Motor neuron (in vitro differentiated cells): ENCODE measurements at regions not wholly inside any gene's neighbourhood (a gene's known extent, or its start where the extent isn't known, plus 50 kb on each side); places are given as distances from the start of the nearest gene placed in this dataset.
A peak's percentile ranks its signal among the peaks of the same experiment; 100 is the strongest.

Experiments
- ATAC-seq, 8 experiments: fragments of 200-7000 bp; cut with Tn5 transposase; replicated peaks in 6 of 8; 2 replicates each; pipeline ENCODE4 v1.8.0; 2021; ENCODE audit warnings: mild to moderate bottlenecking in 8 of 8, moderate library complexity in 8 of 8
- H3K27ac ChIP-seq, 2 donors: fragments of 250-450 bp; sonication (Bioruptor Pico); 2 replicates each; pipeline ENCODE4 v1.9.0; 2021; ENCODE audit warnings: antibody characterized with exemption in 2 of 2, mild to moderate bottlenecking in 2 of 2, moderate library complexity in 1 of 2
- H3K4me1 ChIP-seq, 2 donors: fragments of 250-450 bp; sonication (Bioruptor Pico); replicated peaks in 1 of 2; 2 replicates each; pipeline ENCODE4 v1.6.1; 2021; ENCODE audit warnings: antibody characterized with exemption in 2 of 2, mild to moderate bottlenecking in 2 of 2, moderate library complexity in 1 of 2
- H3K4me3 ChIP-seq, 5 donors: fragments of 250-450 bp; sonication (Bioruptor Pico); 2 replicates each; pipeline ENCODE4 v1.9.0; 2021; ENCODE audit warnings: antibody characterized with exemption in 5 of 5, mild to moderate bottlenecking in 5 of 5, moderate library complexity in 4 of 5
- WGBS, 10 experiments: fragments of 450-650 bp; shearing (Covaris generic); methylation state at CpG; one replicate each; pipeline ENCODE4 v1.0.0; 2022; 5-methylcytosine and 5-hydroxymethylcytosine counted together
- in situ Hi-C, 9 experiments: fragments of 400-800 bp; cut with MboI; loops; one replicate each; pipeline ENCODE4 v1.15.0; 2021; ENCODE audit warnings: low sequenced_read_pairs in 9 of 9, low pct_unique_long_range_greater_than_20kb in 2 of 9; ENCODE audit not compliant: unreplicated experiment in 9 of 9

DNA sequence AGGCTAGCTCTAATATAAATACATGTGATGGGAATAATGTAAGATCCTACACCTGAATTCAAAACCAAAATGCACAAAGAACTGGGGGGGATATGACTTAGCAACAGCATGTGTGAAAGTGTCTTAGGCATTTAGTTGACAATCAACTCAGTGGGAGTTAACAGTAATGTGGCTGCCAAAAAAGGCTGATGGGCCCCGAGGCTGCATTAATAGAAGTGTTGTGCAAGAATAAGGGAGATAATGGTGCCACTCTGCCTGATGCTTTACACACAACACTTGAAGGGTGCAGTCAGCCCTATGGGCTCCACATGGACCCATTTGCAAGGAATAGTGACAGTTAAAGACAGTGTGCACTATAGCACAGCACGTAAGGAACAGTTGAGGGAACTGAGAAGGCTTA is 649.4 kb upstream of the ZEB2 start:
- Histone ChIP-seq H3K4me1 (no peaks in the 10 kb centered on the region), H3K4me3 (no peak overlapping the region), H3K27ac (no peak overlapping the region)
- no peak for ATAC-seq
- in situ Hi-C loops, result no loop called here
- 64 to 100% (median 88%) methylated on average over 1 to 2 of the region's 2 CpGs; no CpG with 5 or more reads in 5 of the 10 experiments for WGBS, 10 experiments

DNA sequence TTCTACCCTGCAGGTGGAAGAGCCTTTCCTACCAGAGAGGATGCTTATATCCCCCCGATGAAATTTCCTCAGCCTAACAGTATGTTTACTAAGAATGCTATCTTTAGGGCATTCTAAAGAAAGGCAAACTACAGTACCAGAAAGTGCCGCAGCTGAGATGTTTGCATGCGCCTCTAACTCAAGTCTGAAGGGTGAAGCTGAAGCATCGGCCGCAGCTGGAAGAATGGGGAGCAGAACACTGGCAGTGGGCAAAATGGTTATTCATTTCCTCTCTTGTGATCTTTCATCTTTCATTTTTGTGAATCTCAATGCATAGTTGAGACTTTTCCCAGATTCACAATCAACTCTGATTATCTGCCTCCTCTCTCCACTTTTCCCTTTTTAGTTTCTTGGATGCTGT is 648.2 kb upstream of the ZEB2 start:
- no peak overlapping the region for H3K4me3 ChIP-seq
- 80 to 100% (median 91%) methylated on average over 1 to 5 of the region's 5 CpGs; no CpG with 5 or more reads in 1 of the 10 experiments for WGBS, 10 experiments
- in situ Hi-C loops, result no loop called here
- ATAC-seq, result no peak
- H3K27ac ChIP-seq, result no peak overlapping the region
- H3K4me1 ChIP-seq, result no peaks in the 10 kb centered on the region

DNA sequence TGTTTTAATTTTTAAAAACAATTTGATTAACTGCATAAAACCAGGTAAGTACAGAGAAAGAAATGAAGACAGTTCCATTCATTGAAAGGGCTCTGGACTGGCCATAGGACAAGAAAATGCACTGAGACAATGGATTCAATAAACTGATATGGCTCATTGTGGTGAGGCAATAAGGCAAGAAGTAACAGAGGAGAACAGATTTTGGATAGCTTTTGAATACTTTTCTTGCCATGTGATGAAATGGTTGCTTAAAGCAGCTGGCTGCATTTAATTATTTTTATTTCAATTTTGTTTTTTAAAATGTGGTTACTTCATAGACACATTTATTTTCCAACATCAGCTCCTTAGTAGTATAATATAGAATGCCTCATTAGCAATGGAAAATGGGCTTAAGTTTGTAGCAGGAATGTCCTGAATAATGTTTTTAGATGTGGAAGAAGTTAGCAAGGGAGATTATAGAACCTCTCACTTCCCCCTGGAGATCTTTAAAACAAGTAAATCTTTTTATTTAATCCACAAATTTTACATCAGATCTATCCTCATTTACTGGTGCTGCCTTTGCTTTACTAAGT is 646.9 kb upstream of the ZEB2 start:
- no peak overlapping the region for H3K27ac ChIP-seq
- in situ Hi-C loops, result no loop called here
- H3K4me1 ChIP-seq, result no peaks in the 10 kb centered on the region
- ATAC-seq, result peak in 3 of 8 experiments; percentile 46 to 83 (median 70)
- no peak overlapping the region for H3K4me3 ChIP-seq

DNA sequence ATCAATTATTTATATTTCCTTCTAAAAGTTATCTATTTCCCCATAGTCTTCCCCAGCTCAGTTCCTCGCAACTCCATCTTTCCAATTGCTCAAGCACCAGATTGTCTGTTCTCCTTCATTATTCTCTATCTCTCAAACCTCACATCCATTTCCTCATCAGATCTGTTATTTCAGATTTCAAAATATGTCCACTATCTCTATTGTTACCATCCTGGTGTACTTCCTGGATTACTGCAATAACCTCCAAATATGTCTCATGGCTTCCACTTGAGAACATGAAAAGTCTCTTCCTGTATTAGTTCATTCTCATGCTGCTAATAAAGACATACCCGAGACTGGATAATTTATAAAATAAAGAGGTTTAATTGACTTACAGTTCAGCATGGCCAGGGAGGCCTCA is 641.7 kb upstream of the ZEB2 start:
- H3K4me1 ChIP-seq, result no peaks in the 10 kb centered on the region
- WGBS, 10 experiments, result 85 to 100% (median 100%) methylated on average over 1 to 2 of the region's 2 CpGs
- in situ Hi-C loops, result no loop called here
- ATAC-seq, result no peak
- H3K27ac ChIP-seq, result no peak overlapping the region
- no peak overlapping the region for H3K4me3 ChIP-seq

DNA sequence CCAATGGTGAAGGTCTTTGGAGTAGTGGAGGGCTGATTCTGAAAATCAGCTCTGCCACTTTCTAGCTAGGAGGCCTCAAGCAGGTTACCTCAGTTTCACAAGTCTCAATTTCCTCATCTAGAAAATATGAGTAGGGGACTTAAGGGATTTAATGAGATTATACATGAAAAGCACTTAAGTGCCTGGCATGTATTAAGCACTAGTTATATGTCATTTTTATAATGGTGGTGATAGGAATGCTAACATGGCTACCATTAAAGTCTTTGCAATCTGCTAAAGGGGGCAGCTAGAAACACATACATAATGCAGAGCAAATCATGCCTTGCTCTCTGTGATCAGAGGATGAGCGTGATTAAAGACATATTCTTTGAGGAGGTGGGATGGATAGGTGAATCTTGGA is 640.9 kb upstream of the ZEB2 start:
- no peak for ATAC-seq
- 60 to 100% (median 94%) methylated on average over 1 of the region's 1 CpG; no CpG with 5 or more reads in 6 of the 10 experiments for WGBS, 10 experiments
- no peak overlapping the region for H3K4me3 ChIP-seq
- in situ Hi-C loops, result no loop called here
- no peak overlapping the region for H3K27ac ChIP-seq
- H3K4me1 ChIP-seq, result no peaks in the 10 kb centered on the region

DNA sequence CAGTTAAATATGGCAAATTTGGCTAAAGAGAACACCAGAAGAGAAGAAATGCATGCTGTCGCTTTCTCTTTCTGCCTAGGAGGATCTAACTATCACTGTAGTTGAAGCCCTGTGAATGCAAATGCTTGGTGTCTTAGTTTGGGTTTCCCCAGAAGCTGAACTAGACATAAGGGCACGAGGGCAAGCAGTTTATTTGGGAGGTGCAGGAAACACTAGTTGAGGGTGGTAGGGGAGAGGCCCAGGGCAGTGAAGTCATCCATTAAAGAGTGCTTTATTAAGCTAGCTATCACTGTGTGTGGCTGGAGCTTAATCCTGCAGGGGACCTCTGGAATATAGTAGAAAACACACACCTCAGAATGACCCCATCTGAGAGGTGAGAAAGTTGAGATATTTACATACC is 639.8 kb upstream of the ZEB2 start:
- H3K27ac ChIP-seq, result no peak overlapping the region
- no peaks in the 10 kb centered on the region for H3K4me1 ChIP-seq
- in situ Hi-C loops, result no loop called here
- 40 to 100% (median 67%) methylated on average over 1 to 2 of the region's 2 CpGs; no CpG with 5 or more reads in 2 of the 10 experiments for WGBS, 10 experiments
- ATAC-seq, result peak in 2 of 8 experiments; percentile 11 to 18
- H3K4me3 ChIP-seq, result no peak overlapping the region

DNA sequence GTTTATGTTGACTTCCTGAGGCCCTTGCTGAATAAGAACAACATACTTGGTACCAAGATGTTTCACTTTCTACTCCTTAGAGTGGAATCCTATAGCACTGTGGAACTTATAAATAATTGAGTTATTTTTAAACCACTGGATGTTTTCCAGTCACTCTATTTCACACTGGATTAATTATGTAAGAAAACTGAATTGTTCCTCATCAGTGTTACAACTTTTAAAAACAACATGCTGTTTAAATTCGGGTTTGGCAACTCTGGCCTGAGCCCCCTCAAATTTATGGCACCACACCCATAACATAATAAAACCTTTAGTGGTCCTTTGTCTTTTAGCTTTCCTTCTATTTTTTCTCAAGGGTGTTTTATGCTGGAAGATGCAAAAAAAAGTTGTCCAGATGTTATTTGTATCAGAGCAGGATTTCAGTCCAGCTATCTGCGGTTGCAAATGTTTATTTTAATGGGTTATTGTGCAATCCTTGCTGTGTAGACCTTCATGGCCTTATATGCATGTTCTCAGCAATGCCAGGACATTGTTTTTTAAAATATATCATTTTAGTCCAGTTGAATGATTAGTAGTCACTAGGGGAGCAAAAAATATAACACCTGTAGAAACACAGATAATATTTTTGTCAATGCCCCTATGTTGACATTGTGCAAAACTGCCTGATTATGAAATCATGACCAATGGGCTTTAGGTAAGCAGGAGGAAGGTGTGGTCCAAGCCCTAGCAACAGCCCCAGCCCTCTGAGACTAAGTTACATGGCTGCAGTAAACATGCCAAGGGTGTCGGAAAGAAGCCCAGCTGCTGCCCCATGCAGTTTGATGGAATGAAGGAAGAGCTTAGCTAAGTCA is 638.0 kb upstream of the ZEB2 start:
- WGBS, 10 experiments, result 0 to 100% (median 77%) methylated on average over 1 to 3 of the region's 3 CpGs; no CpG with 5 or more reads in 1 of the 10 experiments
- Histone ChIP-seq H3K4me3 (no peak overlapping the region), H3K27ac (no peak overlapping the region), H3K4me1 (no peaks in the 10 kb centered on the region)
- in situ Hi-C loops, result no loop called here
- ATAC-seq, result peak in 3 of 8 experiments; percentile 88 to 95 (median 89)

DNA sequence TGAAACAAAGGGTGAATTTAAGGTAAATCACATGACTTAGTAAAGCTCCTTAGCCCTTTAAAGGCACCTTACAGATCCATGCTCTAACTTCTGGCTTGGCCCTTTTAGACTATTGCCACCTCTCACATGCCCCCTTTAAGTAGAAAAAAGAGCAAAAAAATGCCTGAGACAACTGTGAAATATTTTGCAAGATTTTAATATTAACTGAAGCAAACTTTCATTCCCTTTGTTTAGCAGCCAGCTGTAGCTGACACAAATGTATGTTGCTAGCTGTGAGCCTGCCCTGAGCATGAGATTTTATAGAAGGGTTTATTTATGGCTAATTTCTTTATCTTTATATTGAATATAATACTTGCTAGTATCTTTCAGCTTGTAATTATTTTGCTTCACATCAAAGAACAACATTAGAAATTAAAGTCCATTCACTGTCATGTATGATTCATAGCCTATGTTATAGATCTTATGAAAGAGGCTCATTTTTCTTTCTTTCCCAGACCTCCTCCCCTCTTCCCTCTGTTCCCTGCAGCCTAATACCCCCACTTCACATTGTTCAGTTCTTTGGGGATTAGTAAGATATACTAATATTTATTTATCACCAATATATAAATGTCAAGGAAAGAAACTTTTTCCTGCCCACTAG is 637.2 kb upstream of the ZEB2 start:
- Histone ChIP-seq H3K27ac (no peak overlapping the region), H3K4me1 (no peaks in the 10 kb centered on the region), H3K4me3 (no peak overlapping the region)
- no peak for ATAC-seq
- in situ Hi-C loops, result no loop called here

DNA sequence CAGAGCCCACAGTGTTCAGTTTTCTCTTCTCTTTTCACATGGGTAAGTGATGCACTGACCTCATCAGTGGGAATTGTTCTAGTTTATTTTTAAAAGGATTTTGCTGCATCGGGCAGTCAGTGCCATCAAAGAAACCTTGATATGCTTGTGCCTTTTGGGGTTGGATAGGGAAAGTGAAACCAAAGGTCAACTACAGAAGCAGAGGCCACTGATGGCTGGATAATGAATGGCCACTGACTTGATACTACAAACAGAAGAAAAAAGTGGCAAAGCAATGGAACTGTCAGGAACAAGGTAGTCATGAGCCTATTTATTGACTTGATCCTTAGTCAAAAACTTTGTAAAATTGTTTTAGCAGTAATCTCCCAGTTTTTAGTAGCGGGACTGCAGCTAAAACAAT is 636.3 kb upstream of the ZEB2 start:
- Histone ChIP-seq H3K27ac (no peak overlapping the region), H3K4me1 (no peaks in the 10 kb centered on the region), H3K4me3 (no peak overlapping the region)
- ATAC-seq, result no peak
- in situ Hi-C loops, result no loop called here
- 40 to 100% (median 86%) methylated on average over 1 to 2 of the region's 2 CpGs; no CpG with 5 or more reads in 1 of the 10 experiments for WGBS, 10 experiments

DNA sequence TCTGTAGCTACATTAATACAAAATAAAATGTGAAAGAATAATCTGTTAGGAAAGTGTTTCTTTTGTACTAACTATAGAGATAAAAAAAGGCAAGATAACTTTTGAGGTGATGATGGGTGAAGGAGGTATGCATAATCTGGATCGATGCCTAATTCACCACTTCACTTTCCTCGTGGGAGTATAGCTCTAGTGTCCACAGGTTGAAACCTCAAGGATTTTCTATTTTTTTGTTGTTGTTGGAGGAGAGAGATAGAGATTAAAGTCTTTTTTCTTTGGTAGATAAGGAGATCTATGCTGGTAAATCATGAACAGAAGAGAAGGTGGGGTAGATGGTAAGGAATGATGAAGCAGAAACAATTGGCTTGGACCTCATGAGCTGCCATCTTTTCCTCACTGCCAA is 635.3 kb upstream of the ZEB2 start:
- Histone ChIP-seq H3K4me3 (no peak overlapping the region), H3K27ac (no peak overlapping the region), H3K4me1 (no peaks in the 10 kb centered on the region)
- in situ Hi-C loops, result no loop called here
- no peak for ATAC-seq
- WGBS, 10 experiments, result 60 to 100% (median 95%) methylated on average over 1 to 2 of the region's 2 CpGs; no CpG with 5 or more reads in 1 of the 10 experiments

DNA sequence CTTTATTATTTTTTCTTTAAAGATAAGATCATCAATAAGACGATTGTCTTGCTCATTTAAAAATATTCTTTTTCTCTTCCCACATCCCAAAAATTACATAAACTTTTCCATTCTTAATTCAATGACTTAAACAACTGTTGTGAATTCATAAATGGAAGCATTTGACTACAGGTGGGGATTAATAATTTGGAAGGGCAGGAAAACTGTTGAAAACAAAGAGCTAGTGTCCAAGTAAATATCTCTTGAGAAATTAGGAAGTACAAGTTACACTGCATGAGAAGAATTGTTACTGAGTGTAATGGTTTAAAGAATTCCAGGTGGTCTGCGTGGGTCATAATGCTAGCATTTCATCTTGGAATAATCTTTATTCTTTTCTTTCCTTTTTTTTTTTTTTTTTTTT is 634.8 kb upstream of the ZEB2 start:
- no peak for ATAC-seq
- Histone ChIP-seq H3K4me1 (no peaks in the 10 kb centered on the region), H3K4me3 (no peak overlapping the region), H3K27ac (no peak overlapping the region)
- in situ Hi-C loops, result no loop called here
- 57 to 94% (median 84%) methylated on average over 1 to 2 of the region's 2 CpGs for WGBS, 10 experiments

DNA sequence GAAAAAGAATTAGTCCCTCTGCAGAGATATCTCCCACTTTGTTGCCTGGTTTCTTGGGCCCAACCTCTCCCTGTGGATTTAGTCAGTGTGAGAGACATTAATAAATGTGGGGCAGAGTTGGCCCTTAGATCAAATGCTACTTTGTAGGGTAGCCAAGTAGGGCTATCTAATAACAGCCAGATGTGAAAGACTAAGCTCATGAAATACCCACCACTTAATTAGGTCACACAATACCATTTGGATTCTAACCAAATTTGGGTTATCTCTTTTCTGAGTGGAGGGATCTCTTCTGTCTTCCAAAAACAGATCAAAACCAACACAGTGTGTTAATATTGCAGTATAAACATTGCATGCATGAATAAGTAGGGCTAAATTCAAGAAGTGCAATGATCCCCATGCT is 626.8 kb upstream of the ZEB2 start:
- no peaks in the 10 kb centered on the region for H3K4me1 ChIP-seq
- in situ Hi-C loops, result no loop called here
- no peak for ATAC-seq
- no peak overlapping the region for H3K27ac ChIP-seq
- H3K4me3 ChIP-seq, result no peak overlapping the region

DNA sequence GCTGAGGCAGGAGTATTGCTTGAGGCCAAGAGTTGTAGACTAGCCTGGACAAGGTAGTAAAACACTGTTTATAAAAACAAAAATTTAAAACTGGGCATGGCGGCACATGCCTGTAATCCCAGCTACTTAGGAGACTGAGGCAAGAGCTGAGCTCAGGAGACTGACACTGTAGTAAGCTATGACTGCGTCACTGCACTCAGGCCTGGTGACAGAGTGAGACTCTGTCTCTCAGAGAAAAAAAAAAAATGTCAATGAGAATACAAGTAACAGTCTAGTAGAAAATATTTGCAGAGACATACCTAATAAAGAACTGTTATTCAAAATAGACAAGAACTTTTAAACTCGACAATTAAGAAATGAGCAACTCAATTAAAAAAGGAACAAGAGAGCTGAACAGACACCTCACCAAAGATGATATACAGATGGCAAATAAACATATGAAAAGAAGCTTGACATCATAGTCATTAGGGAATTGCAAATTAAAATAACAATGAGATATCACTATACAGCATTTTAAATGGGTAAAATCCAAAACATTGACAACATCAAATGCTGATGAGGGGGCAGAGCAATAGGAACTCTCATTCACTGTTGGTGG is 624.3 kb upstream of the ZEB2 start:
- no peak overlapping the region for H3K27ac ChIP-seq
- ATAC-seq, result peak in 3 of 8 experiments; percentile 49 to 67 (median 57)
- WGBS, 10 experiments, result 67 to 100% (median 93%) methylated on average over 1 to 3 of the region's 3 CpGs
- in situ Hi-C loops, result no loop called here
- no peak overlapping the region for H3K4me3 ChIP-seq
- no peaks in the 10 kb centered on the region for H3K4me1 ChIP-seq
